ENCODE measurements at regions not wholly inside any gene's neighbourhood (a gene's known extent, or its start where the extent isn't known, plus 50 kb on each side); places are given as distances from the start of the nearest gene placed in this dataset.
"Not testable (repeated sequence)": the region's sequence is repeated elsewhere in the genome, so short reads cannot be mapped to it uniquely, and the experiment has no call there.

GRCh38 chr3:156038869-156039268 lies 81.5 kb upstream of the KCNAB1 start:
- ATAC-seq (ENCODE audit: poor library complexity) (no peak), DNase-seq (no peak)
- Histone ChIP-seq H3K27me3 (ENCODE audit: control insufficient read depth in 1 of 2, insufficient read depth in 2 of 2, low read length in 2 of 2) (no peaks in the 10 kb centered on the region), H3K4me1 (ENCODE audit: insufficient read depth, low read length) (no peaks in the 10 kb centered on the region), H3K36me3 (ENCODE audit: insufficient read depth, low read length) (no peaks in the 10 kb centered on the region), H3K4me3 (ENCODE audit: low read length) (no peak overlapping the region), H3K9me3 (ENCODE audit: control insufficient read depth in 1 of 2, insufficient read depth in 1 of 2, low read length in 2 of 2) (no peaks in the 10 kb centered on the region), H3K27ac (ENCODE audit: low read depth in 1 of 2, low read length in 2 of 2) (no peak overlapping the region)
- no peaks in the 10 kb centered on the region for H3K9me3 Mint-ChIP-seq
- no peak for TF ChIP-seq CTCF (IDR thresholded peaks at IDR 0.05)
- no peaks in the 10 kb centered on the region for H3K4me1 Mint-ChIP-seq (ENCODE audit: low read depth)
- intact Hi-C loops (cut with DNase I, micrococcal nuclease): no loop called here
- H3K4me3 Mint-ChIP-seq: no peak overlapping the region
- H3K36me3 Mint-ChIP-seq (ENCODE audit: low read depth): no peaks in the 10 kb centered on the region
- H3K27ac Mint-ChIP-seq: no peak overlapping the region
- ChIA-PET POLR2A (no interaction called here), CTCF (interaction anchor here (1.0 kb wide), 1 partner anchor 20 kb away, joined by 3 read pairs; no protein-coding TSS in a partner anchor)
- H3K27me3 Mint-ChIP-seq: peaks cover 3% of the 10 kb centered on the region

GRCh38 chr3:156040041-156040440 lies 80.3 kb upstream of the KCNAB1 start:
- Mint-ChIP-seq H3K27me3 (peaks cover 3% of the 10 kb centered on the region), H3K27ac (no peak overlapping the region), H3K9me3 (no peaks in the 10 kb centered on the region), H3K36me3 (ENCODE audit: low read depth) (no peaks in the 10 kb centered on the region), H3K4me1 (ENCODE audit: low read depth) (no peaks in the 10 kb centered on the region), H3K4me3 (no peak overlapping the region)
- no peaks in the 10 kb centered on the region for H3K9me3 ChIP-seq (ENCODE audit: control insufficient read depth in 1 of 2, insufficient read depth in 1 of 2, low read length in 2 of 2)
- H3K4me1 ChIP-seq (ENCODE audit: insufficient read depth, low read length): no peaks in the 10 kb centered on the region
- no peak overlapping the region for H3K27ac ChIP-seq (ENCODE audit: low read depth in 1 of 2, low read length in 2 of 2)
- intact Hi-C loops (cut with DNase I, micrococcal nuclease): loop anchor here (5.0 to 10.0 kb wide), 4 partner anchors 465 to 1205 kb away; no protein-coding TSS in a partner anchor
- TF ChIP-seq CTCF (IDR thresholded peaks at IDR 0.05): no peak
- no peak for DNase-seq
- POLR2A ChIA-PET: no interaction called here
- H3K36me3 ChIP-seq (ENCODE audit: insufficient read depth, low read length): no peaks in the 10 kb centered on the region
- no peak overlapping the region for H3K4me3 ChIP-seq (ENCODE audit: low read length)
- CTCF ChIA-PET: interaction anchor here (0.6 kb wide), 1 partner anchor 481 kb away, joined by 3 read pairs; no protein-coding TSS in a partner anchor
- ATAC-seq (ENCODE audit: poor library complexity): no peak
- no peaks in the 10 kb centered on the region for H3K27me3 ChIP-seq (ENCODE audit: control insufficient read depth in 1 of 2, insufficient read depth in 2 of 2, low read length in 2 of 2)

GRCh38 chr3:156041216-156041841 lies 79.0 kb upstream of the KCNAB1 start:
- DNase-seq; H3K36me3 ChIP-seq (ENCODE audit: insufficient read depth, low read length); POLR2A ChIA-PET; H3K27ac ChIP-seq (ENCODE audit: low read depth in 1 of 2, low read length in 2 of 2); H3K36me3 Mint-ChIP-seq (ENCODE audit: low read depth); H3K4me3 ChIP-seq (ENCODE audit: low read length); H3K4me1 ChIP-seq (ENCODE audit: insufficient read depth, low read length); CTCF ChIA-PET; ATAC-seq (ENCODE audit: poor library complexity); H3K4me3 Mint-ChIP-seq; H3K4me1 Mint-ChIP-seq (ENCODE audit: low read depth); H3K27ac Mint-ChIP-seq; H3K9me3 Mint-ChIP-seq; H3K27me3 ChIP-seq (ENCODE audit: control insufficient read depth in 1 of 2, insufficient read depth in 2 of 2, low read length in 2 of 2); H3K9me3 ChIP-seq (ENCODE audit: control insufficient read depth in 1 of 2, insufficient read depth in 1 of 2, low read length in 2 of 2); H3K27me3 Mint-ChIP-seq: not testable (repeated sequence)
- intact Hi-C loops (cut with DNase I, micrococcal nuclease): loop anchor here (5.0 to 10.0 kb wide), 4 partner anchors 463 to 1203 kb away; no protein-coding TSS in a partner anchor

GRCh38 chr3:156041856-156042255 lies 78.5 kb upstream of the KCNAB1 start:
- ATAC-seq (ENCODE audit: poor library complexity); POLR2A ChIA-PET; H3K4me3 ChIP-seq (ENCODE audit: low read length); DNase-seq; CTCF ChIA-PET; H3K4me3 Mint-ChIP-seq; H3K27ac Mint-ChIP-seq; H3K27ac ChIP-seq (ENCODE audit: low read depth in 1 of 2, low read length in 2 of 2); H3K27me3 ChIP-seq (ENCODE audit: control insufficient read depth in 1 of 2, insufficient read depth in 2 of 2, low read length in 2 of 2); H3K9me3 Mint-ChIP-seq; H3K36me3 ChIP-seq (ENCODE audit: insufficient read depth, low read length); H3K4me1 Mint-ChIP-seq (ENCODE audit: low read depth); H3K9me3 ChIP-seq (ENCODE audit: control insufficient read depth in 1 of 2, insufficient read depth in 1 of 2, low read length in 2 of 2); H3K27me3 Mint-ChIP-seq; H3K4me1 ChIP-seq (ENCODE audit: insufficient read depth, low read length); H3K36me3 Mint-ChIP-seq (ENCODE audit: low read depth): not testable (repeated sequence)
- intact Hi-C loops (cut with DNase I, micrococcal nuclease): loop anchor here (5.0 to 10.0 kb wide), 4 partner anchors 463 to 1203 kb away; no protein-coding TSS in a partner anchor

Measured in CD4-positive, alpha-beta T cell (primary cell).